GM12874 (cell line): ENCODE measurements at regions not wholly inside any gene's neighbourhood (a gene's known extent, or its start where the extent isn't known, plus 50 kb on each side); places are given as distances from the start of the nearest gene placed in this dataset.

Source experiments
- TF ChIP-seq, protein P1 (sequence below): IDR thresholded peaks from 2 replicates; pipeline ENCODE4 v1.5.1; 2011; ENCODE audit warnings: low read depth, mild to moderate bottlenecking, control low read depth, low read length, moderate library complexity; ENCODE audit not compliant: insufficient read depth

DNA sequence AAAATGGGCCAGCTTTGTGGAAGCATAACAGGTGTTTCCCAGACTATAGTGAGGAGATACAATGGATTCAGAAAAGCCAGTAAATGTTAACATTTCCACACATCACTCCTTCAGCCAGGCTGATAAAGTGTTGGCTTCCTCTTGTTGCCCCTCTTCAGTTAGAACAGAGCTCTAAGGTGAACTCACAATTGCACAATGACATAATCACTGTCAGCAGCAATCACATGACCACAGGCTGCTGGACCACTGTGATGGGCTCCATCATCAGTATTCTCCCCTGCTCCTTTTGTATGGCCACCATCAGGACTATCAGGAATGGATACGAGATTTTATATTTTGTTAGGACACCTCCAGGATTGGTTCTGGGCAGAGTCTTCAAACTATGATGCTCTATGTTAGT lies 849.4 kb upstream of the GHITM start:
- TF ChIP-seq, protein P1, sequence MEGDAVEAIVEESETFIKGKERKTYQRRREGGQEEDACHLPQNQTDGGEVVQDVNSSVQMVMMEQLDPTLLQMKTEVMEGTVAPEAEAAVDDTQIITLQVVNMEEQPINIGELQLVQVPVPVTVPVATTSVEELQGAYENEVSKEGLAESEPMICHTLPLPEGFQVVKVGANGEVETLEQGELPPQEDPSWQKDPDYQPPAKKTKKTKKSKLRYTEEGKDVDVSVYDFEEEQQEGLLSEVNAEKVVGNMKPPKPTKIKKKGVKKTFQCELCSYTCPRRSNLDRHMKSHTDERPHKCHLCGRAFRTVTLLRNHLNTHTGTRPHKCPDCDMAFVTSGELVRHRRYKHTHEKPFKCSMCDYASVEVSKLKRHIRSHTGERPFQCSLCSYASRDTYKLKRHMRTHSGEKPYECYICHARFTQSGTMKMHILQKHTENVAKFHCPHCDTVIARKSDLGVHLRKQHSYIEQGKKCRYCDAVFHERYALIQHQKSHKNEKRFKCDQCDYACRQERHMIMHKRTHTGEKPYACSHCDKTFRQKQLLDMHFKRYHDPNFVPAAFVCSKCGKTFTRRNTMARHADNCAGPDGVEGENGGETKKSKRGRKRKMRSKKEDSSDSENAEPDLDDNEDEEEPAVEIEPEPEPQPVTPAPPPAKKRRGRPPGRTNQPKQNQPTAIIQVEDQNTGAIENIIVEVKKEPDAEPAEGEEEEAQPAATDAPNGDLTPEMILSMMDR: no peak

DNA sequence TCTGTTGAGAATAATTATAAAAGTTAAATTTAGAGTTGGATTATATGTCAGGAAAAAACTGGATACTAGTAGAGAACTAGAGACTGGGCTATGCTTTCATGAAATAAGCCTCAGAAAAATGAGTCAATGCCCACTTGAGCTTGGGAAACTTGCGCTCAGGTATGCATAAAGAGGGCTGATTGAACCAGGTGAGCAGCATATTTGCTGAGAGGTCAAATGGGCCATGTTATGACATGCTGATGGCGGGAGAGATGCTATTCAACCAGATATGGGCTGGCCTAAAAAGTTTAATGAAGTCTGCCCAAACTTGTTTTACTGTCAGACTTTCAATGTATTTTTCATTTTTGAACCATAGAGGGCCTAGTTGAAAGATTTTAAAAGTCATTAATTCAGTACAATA lies 837.6 kb upstream of the GHITM start:
- TF ChIP-seq, protein P1: no peak

DNA sequence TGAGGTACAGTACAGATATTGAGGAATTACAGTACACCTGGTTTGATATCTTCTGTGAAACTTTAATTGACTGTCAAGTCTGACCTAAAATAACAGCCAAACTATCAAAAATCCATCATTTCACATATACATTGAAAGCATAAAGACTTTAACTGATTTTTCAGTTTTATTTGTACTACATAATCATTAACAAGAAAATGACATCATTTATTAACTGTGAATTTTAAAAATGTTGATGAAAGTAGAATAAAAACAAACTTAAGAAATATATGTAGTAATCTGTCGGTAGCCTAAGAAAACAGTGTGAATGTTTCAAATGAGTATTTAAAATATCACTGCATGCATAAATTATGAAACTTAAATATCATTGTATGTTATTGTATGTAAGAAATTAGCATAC lies 836.7 kb upstream of the GHITM start:
- TF ChIP-seq, protein P1: no peak

DNA sequence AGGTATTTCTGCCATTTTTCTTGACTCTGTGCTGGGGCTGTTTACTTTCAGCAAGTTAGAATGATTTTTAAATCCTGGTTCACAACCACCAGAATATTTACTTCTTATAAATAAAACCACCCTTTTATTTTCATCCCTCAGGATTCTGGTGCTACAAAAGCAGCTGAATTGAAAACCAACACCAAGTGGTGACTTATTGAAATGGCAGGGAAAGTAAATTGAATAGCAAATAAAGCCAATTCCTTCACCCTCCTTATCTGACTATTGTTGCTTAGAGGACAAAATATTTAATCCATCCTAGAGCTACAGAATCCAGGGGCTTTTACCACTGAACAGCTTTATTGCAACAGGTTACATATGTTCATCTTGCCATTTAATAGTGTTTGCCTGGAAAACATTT lies 828.6 kb upstream of the GHITM start:
- TF ChIP-seq, protein P1: no peak

DNA sequence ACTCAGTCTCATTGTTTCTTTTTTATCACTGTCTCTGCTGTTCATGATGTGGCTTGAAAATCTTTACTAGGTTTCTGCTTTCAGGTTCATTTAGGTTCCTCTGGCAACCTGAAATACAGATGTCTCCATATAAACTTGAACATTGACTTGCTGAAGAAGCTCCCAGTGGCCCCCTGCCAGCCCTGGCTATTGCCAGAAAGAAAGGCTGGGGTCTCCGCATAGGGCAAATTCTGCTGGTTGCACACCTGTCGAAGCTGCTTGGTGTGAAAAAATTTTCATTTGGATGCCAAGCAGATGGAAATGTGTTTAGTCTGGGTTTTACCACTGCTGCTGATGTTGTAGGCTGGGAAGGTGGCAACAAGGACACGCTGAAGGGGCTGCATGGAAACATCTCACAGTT lies 826.7 kb upstream of the GHITM start:
- TF ChIP-seq, protein P1: no peak

DNA sequence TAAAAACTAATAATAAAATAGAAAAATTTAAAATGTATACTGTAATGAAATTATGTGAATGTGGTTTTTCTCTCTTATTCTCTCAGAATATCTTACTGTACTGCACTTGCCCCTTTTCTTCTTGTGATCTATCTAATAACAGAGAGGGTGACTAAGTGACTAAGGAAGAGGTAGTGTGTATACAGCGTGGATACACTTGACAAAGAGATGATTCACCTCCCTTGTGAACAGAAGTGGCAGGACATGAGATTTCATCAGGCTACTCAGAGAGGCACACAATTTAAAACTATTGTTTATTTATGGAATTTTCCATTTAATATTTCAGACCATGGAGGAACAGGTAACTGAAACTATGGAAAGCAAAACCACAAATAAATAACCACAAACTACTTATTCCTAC lies 806.6 kb upstream of the GHITM start:
- TF ChIP-seq, protein P1: no peak

DNA sequence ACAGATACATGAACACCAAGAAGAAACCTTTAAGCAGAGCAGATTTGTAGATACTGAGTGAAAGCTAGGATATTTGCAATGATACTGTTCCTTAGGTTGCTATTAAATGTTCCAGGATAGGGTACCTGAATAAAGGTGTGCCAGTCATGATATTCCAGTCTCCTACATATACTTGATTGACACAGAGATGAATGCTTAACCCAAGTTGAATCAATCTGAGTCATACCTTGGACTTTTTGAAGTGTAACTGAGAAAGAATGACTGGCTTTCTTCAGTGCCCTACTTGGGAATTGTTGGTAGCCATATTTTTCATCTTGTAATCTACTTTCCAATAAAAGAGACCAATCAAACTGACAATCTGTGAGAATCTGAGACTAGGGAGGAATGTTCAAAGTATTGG lies 805.7 kb upstream of the GHITM start:
- TF ChIP-seq, protein P1: no peak

DNA sequence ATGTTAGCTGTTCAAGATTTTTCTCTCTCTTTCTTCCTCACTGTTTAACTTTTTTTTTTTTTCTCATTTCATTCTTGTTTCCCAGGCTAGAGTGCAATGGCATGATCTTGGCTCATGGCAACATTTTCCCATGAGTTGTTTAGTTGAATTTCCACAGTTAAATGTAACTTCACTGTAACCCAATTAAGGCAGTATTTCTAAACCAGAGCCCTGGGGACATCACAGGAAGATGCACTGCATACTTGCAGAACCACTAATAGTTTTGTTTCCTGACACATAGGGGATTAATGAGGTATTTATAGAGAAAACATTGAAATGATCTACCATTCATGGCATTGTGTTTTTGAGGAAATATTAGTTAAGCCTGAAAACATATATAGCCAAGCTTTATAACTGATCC lies 795.6 kb upstream of the GHITM start:
- TF ChIP-seq, protein P1: no peak
